Activated CD4-positive, alpha-beta T cell treated with anti-CD3 and anti-CD28 coated beads for 36 hours (primary cell): ENCODE measurements at regions not wholly inside any gene's neighbourhood (a gene's known extent, or its start where the extent isn't known, plus 50 kb on each side); places are given as distances from the start of the nearest gene placed in this dataset. TPM values are rescaled to one million over a fixed set of nuclear protein-coding genes. Genes with fewer than 3 reads are reported as not detected.

Experiments
- ATAC-seq: fragments of 200-7000 bp; cut with Tn5 transposase; one replicate; pipeline ENCODE4 v1.10.0; 2021; ENCODE audit warnings: mild to moderate bottlenecking, moderate library complexity
- CTCF ChIA-PET: fragments of 350-600 bp; sonication (Branson Sonifier 250); formaldehyde crosslinking; loops from one replicate; lab custom pipeline; 2021; ENCODE audit warnings: antibody characterized with exemption; lab: Charles Lee
- POLR2A ChIA-PET: fragments of 350-600 bp; sonication (Branson Sonifier 250); formaldehyde crosslinking; loops from one replicate; lab custom pipeline; 2021; ENCODE audit warnings: antibody characterized with exemption, inconsistent platforms; lab: Charles Lee
- DNase-seq: peaks from one replicate; pipeline ENCODE4 v3.0.0-alpha.2; 2020
- H3K27ac Mint-ChIP-seq: one replicate; pipeline ENCODE4 v1.8.0; 2021; ENCODE audit warnings: mixed read lengths
- H3K27me3 Mint-ChIP-seq: one replicate; pipeline ENCODE4 v1.8.0; 2021; ENCODE audit warnings: mixed read lengths
- H3K36me3 Mint-ChIP-seq: one replicate; pipeline ENCODE4 v1.8.0; 2021; ENCODE audit warnings: low read depth, mixed read lengths
- H3K4me1 Mint-ChIP-seq: one replicate; pipeline ENCODE4 v1.8.0; 2021; ENCODE audit warnings: mixed read lengths
- H3K4me3 Mint-ChIP-seq: one replicate; pipeline ENCODE4 v1.8.0; 2021; ENCODE audit warnings: mild to moderate bottlenecking, moderate library complexity, mixed read lengths
- H3K9me3 Mint-ChIP-seq: one replicate; pipeline ENCODE4 v1.8.0; 2021; ENCODE audit warnings: low read depth, mixed read lengths
- intact Hi-C, 2 experiments: fragments of 100-400 bp; cut with DNase I in 1 of 2; cut with micrococcal nuclease in 1 of 2; formaldehyde crosslinking; loops; one replicate each; pipeline versions ENCODE4 v1.14.2 to v1.15.1; 2022 to 2024; cut with DNase I, micrococcal nuclease
- microRNA-seq: library from miRNA; unstranded; fragments of <30 nt; microRNA quantifications from one replicate; pipeline ENCODE4 v1.2.0, GENCODE V29; 2021; ENCODE audit warnings: borderline replicate concordance

GRCh38 chr6:99013661-99014060 is 65.9 kb upstream of the FBXL4 start:
- ATAC-seq: no peak
- Mint-ChIP-seq H3K36me3 (no peaks in the 10 kb centered on the region), H3K27me3 (peaks cover 2% of the 10 kb centered on the region), H3K4me1 (no peaks in the 10 kb centered on the region), H3K9me3 (no peaks in the 10 kb centered on the region), H3K4me3 (no peak overlapping the region), H3K27ac (no peak overlapping the region)
- no peak for DNase-seq
- CTCF ChIA-PET: no interaction called here
- POLR2A ChIA-PET: no interaction called here
- intact Hi-C loops: no loop called here

DNA sequence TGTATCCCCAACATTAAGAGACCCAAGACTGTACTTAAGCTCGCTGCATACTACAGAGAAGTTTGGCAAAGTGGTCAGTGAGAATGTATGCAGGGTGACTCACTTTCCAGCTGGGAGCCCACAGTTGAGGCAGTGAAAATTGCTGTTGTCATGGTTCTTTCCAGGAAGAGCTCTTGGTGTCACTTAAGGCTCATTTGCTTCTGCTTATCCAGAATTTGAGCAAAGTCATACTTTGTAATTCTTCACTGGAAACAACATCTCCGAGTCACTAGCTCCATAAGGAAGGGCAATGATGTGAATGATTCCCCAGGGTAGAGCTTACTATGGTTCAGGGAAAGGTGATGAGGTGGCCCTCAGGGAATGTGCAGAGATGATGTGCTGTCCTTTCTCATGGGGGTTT is 65.4 kb upstream of the FBXL4 start:
- no peak overlapping the region for H3K27ac Mint-ChIP-seq
- no peaks in the 10 kb centered on the region for H3K4me1 Mint-ChIP-seq

GRCh38 chr6:99011151-99011550 is 63.4 kb upstream of the FBXL4 start:
- Mint-ChIP-seq H3K27me3 (peaks cover 2% of the 10 kb centered on the region), H3K36me3 (no peaks in the 10 kb centered on the region), H3K27ac (no peak overlapping the region), H3K4me1 (no peaks in the 10 kb centered on the region), H3K4me3 (no peak overlapping the region), H3K9me3 (no peaks in the 10 kb centered on the region)
- DNase-seq (no peak), ATAC-seq (no peak)
- ChIA-PET POLR2A (no interaction called here), CTCF (no interaction called here)
- intact Hi-C loops: no loop called here

More for the DNA sequence above, 65.4 kb upstream of the FBXL4 start:
- H3K4me3 Mint-ChIP-seq: no peak overlapping the region
- H3K27me3 Mint-ChIP-seq: peaks cover 2% of the 10 kb centered on the region
- H3K36me3 Mint-ChIP-seq: no peaks in the 10 kb centered on the region
- POLR2A ChIA-PET: no interaction called here
- CTCF ChIA-PET: interaction anchor here (0.9 kb wide), 1 partner anchor 10 kb away, joined by 3 read pairs; no protein-coding TSS in a partner anchor
- no peak for ATAC-seq
- intact Hi-C loops: no loop called here
- no peaks in the 10 kb centered on the region for H3K9me3 Mint-ChIP-seq
- DNase-seq: no peak

DNA sequence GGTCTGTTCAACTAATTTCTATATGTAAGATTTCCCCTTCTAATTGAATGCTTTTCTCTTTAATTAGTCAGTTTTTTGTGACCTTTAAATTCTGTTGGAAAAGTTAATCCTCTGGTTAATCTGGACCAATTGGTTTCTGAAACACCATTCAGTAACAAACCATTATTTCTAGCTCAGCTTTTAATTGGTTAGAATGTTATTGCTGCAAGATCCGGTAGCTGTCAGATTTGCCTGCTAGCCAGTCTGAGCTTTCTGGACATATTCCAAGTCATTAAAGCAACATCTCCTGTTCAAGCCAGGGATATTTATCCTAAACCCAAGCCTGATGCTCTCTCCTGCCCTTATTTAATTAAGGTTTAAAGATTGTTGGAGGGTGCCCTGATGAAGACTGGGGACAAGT is 55.1 kb upstream of the FBXL4 start:
- H3K27ac Mint-ChIP-seq: no peak overlapping the region
- ATAC-seq: no peak
- ChIA-PET CTCF (interaction anchor here (0.7 kb wide), 1 partner anchor 10 kb away, joined by 3 read pairs; no protein-coding TSS in a partner anchor), POLR2A (no interaction called here)
- H3K36me3 Mint-ChIP-seq: no peaks in the 10 kb centered on the region
- DNase-seq: no peak
- H3K27me3 Mint-ChIP-seq: peaks cover 6% of the 10 kb centered on the region
- H3K4me1 Mint-ChIP-seq: no peaks in the 10 kb centered on the region
- H3K9me3 Mint-ChIP-seq: no peaks in the 10 kb centered on the region
- intact Hi-C loops: no loop called here
- H3K4me3 Mint-ChIP-seq: no peak overlapping the region

- peaks cover 20% of the 10 kb centered on the region for H3K27me3 Mint-ChIP-seq
- intact Hi-C loops: no loop called here
- no peaks in the 10 kb centered on the region for H3K36me3 Mint-ChIP-seq
- H3K27ac Mint-ChIP-seq: no peak overlapping the region
- no peaks in the 10 kb centered on the region for H3K9me3 Mint-ChIP-seq
- H3K4me1 Mint-ChIP-seq: no peaks in the 10 kb centered on the region
- ChIA-PET CTCF (no interaction called here), POLR2A (no interaction called here)
- DNase-seq: no peak
- no peak for ATAC-seq
- no peak overlapping the region for H3K4me3 Mint-ChIP-seq
Observed at GRCh38 chr6:98998103-98998502, 50.4 kb upstream of the FBXL4 start.

Small RNAs in the stretch of these regions (microRNA-seq; reads per million reads assigned to microRNA genes)
- gene MIR548AI: not detected
